ENCODE measurements at regions not wholly inside any gene's neighbourhood (a gene's known extent, or its start where the extent isn't known, plus 50 kb on each side); places are given as distances from the start of the nearest gene placed in this dataset.
"Not testable (repeated sequence)": the region's sequence is repeated elsewhere in the genome, so short reads cannot be mapped to it uniquely, and the experiment has no call there.

DNA sequence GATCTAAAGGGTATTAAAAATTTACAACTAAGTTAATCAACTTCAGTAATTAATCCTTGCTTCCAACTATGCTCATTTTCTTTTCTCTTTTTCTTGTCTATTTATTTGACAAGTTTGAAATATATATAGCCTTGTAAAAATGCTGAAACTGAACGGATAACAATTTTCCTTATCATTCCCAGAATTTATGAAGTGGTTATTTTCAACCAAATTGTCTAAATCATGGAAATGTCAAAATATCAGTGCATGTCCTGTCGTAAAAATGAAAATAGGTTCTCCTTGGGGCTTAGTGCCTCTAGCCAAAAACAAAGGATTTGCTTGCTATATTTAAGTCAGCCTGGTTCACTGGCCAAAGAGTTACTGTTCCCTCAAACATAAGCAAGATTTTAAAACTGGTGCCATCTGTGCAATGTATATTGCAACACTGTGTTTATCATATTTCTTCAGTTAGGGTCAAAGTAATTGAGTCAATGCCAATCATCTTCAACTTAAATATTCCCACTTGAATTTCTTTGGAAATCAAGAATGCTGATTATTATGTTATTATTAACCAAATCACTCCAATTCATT is 798.3 kb downstream of the MAT2B start:
- H3K4me3 ChIP-seq = no peak overlapping the region
- TF ChIP-seq Cebpa-rat (IDR thresholded peaks at IDR 0.05) = no peak

DNA sequence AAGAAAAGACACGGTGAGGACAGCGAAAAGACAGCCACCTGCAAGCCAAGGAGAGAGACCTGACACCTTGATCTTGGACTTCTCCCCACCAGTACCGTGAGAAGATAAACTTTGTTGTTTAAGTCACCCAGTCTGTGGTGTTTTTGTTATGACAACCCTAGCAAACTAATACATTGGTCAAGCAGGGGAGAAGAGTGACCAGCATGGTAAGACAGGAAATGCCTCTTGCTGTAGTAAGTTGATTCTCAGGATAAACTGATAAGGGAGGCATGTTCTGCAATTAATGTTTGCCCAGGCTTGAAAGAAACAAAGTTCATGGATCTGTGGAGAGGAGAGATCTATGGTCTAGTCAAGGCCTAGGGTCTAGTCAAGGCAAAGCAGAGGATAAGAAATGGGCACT is 801.2 kb downstream of the MAT2B start:
- no peak for TF ChIP-seq Cebpa-rat (IDR thresholded peaks at IDR 0.05)
- Histone ChIP-seq H3K4me3 (no peak overlapping the region), H3K9me3 (no peaks in the 10 kb centered on the region), H3K27ac (no peak overlapping the region), H3K4me1 (peaks cover 32% of the 10 kb centered on the region), H3K27me3 (no peaks in the 10 kb centered on the region), H3K36me3 (no peaks in the 10 kb centered on the region), H3K9ac (no peak overlapping the region), H3K4me2 (no peak overlapping the region), H4K20me1 (no peaks in the 10 kb centered on the region)

More for the DNA sequence above, 798.3 kb downstream of the MAT2B start:
- no peaks in the 10 kb centered on the region for H3K9me3 ChIP-seq
- H3K4me1 ChIP-seq = peaks cover 54% of the 10 kb centered on the region
- no peaks in the 10 kb centered on the region for H4K20me1 ChIP-seq
- H3K9ac ChIP-seq = no peak overlapping the region
- H3K36me3 ChIP-seq = no peaks in the 10 kb centered on the region
- no peak overlapping the region for H3K4me2 ChIP-seq
- no peak overlapping the region for H3K27ac ChIP-seq
- no peaks in the 10 kb centered on the region for H3K27me3 ChIP-seq

DNA sequence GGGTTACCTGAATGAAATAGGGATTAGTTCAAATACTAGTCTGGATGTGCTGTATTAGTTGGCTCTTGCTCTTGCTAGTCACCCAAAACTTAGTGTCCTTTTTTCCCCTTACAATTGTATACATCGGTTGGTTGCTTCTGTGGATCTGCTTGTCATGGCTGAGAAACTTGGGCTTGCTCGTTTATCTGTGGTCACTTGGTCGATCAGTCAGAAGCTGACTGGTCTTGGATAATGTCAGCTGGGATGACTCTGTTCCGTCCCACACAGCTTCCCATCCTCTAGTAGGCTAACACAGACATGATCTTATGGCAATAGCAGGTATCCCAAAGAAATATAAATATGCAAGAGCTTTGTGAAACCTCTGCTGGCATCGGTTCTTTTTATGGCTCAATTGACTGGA is 807.4 kb downstream of the MAT2B start:
- Histone ChIP-seq H3K36me3 (no peaks in the 10 kb centered on the region), H3K27me3 (no peaks in the 10 kb centered on the region), H3K4me3 (no peak overlapping the region), H3K4me2 (no peak overlapping the region), H3K27ac (no peak overlapping the region), H3K4me1 (no peaks in the 10 kb centered on the region), H3K9me3 (no peaks in the 10 kb centered on the region), H3K9ac (no peak overlapping the region), H4K20me1 (no peaks in the 10 kb centered on the region)
- no peak for TF ChIP-seq Cebpa-rat (IDR thresholded peaks at IDR 0.05)

DNA sequence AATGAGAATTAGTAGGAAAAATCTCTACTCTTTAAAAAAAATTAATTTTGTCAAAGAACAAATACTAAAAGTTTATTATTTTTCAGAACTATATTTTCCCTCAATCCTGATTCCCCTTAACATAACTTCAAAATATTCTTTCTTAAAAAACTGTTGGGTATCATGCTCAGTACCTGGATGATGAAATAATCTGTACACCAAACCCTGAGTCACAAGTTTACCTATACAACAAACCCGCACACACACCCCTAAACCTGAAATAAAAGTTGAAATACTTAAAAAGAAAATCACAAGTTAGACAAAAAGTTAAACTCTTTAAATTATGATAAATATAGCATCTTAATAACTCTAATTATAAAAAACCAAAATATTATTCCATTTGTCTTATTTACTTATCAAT is 812.3 kb downstream of the MAT2B start:
- Histone ChIP-seq H3K27me3 (no peaks in the 10 kb centered on the region), H3K4me2 (no peak overlapping the region), H3K9ac (no peak overlapping the region), H4K20me1 (no peaks in the 10 kb centered on the region), H3K36me3 (no peaks in the 10 kb centered on the region), H3K9me3 (no peaks in the 10 kb centered on the region), H3K27ac (no peak overlapping the region), H3K4me3 (no peak overlapping the region), H3K4me1 (peaks cover 5% of the 10 kb centered on the region)
- TF ChIP-seq Cebpa-rat (IDR thresholded peaks at IDR 0.05) = no peak

- no peak for TF ChIP-seq Cebpa-rat (IDR thresholded peaks at IDR 0.05)
- H3K4me3 ChIP-seq = no peak overlapping the region
- H3K36me3 ChIP-seq = no peaks in the 10 kb centered on the region
- H3K9ac ChIP-seq = no peak overlapping the region
- no peak overlapping the region for H3K27ac ChIP-seq
- H3K9me3 ChIP-seq = no peaks in the 10 kb centered on the region
- no peak overlapping the region for H3K4me2 ChIP-seq
- peaks cover 5% of the 10 kb centered on the region for H3K4me1 ChIP-seq
- no peaks in the 10 kb centered on the region for H3K27me3 ChIP-seq
- no peaks in the 10 kb centered on the region for H4K20me1 ChIP-seq
These were observed 813.7 kb downstream of the MAT2B start for GRCh38 chr5:164319161-164319560.

DNA sequence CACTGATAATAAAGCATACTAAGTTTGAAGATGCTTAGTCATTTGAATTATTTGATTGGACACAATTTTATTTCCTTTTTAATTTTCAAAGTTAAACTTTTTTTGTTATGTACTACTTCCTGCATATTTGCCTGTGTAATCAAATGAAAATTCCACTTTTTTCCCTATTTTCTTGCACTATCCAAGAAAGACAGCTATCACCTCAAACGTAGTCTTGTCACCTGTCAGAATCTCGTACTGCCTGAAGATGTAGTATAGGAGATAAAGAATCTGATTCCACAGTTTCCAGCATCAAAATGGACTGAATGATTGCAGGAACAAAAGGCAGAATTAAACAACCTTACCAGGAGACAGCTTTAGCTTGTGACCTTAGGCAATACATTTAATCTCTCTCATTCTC is 818.8 kb downstream of the MAT2B start:
- peaks cover 20% of the 10 kb centered on the region for H3K9me3 ChIP-seq
- no peak overlapping the region for H3K4me3 ChIP-seq
- no peaks in the 10 kb centered on the region for H3K27me3 ChIP-seq
- H3K36me3 ChIP-seq = no peaks in the 10 kb centered on the region
- no peak for TF ChIP-seq Cebpa-rat (IDR thresholded peaks at IDR 0.05)
- peaks cover 1% of the 10 kb centered on the region for H3K4me1 ChIP-seq
- H3K4me2 ChIP-seq = no peak overlapping the region
- no peak overlapping the region for H3K9ac ChIP-seq
- H4K20me1 ChIP-seq = no peaks in the 10 kb centered on the region
- no peak overlapping the region for H3K27ac ChIP-seq

GRCh38 chr5:164326219-164326618 is 820.8 kb downstream of the MAT2B start:
- Histone ChIP-seq H3K27me3 (no peaks in the 10 kb centered on the region), H3K4me1 (no peaks in the 10 kb centered on the region), H3K4me2 (no peak overlapping the region), H3K4me3 (no peak overlapping the region), H3K36me3 (no peaks in the 10 kb centered on the region), H3K9ac (no peak overlapping the region), H4K20me1 (no peaks in the 10 kb centered on the region), H3K27ac (no peak overlapping the region), H3K9me3 (peaks cover 20% of the 10 kb centered on the region)
- TF ChIP-seq Cebpa-rat (IDR thresholded peaks at IDR 0.05) = no peak

DNA sequence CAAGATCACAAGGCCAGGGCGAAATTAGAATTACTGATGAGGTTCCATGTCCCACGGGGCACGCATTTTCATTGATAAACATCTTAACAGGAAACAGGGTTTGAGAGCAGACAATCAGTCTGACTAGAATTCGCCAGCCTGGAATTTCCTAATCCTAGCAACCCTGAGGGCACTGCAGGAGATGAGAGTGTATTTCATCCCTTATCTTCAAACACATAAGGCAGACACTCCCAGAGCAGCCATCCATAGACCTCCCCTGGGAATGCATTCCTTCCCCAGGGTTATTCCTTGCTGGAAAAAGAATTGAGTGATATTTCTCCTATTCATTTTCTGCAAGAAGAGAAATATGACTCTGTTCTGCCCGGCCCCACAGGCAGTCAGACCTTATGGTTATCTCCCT is 821.7 kb downstream of the MAT2B start:
- not testable (repeated sequence) for H3K36me3 ChIP-seq, H3K27me3 ChIP-seq, H4K20me1 ChIP-seq

DNA sequence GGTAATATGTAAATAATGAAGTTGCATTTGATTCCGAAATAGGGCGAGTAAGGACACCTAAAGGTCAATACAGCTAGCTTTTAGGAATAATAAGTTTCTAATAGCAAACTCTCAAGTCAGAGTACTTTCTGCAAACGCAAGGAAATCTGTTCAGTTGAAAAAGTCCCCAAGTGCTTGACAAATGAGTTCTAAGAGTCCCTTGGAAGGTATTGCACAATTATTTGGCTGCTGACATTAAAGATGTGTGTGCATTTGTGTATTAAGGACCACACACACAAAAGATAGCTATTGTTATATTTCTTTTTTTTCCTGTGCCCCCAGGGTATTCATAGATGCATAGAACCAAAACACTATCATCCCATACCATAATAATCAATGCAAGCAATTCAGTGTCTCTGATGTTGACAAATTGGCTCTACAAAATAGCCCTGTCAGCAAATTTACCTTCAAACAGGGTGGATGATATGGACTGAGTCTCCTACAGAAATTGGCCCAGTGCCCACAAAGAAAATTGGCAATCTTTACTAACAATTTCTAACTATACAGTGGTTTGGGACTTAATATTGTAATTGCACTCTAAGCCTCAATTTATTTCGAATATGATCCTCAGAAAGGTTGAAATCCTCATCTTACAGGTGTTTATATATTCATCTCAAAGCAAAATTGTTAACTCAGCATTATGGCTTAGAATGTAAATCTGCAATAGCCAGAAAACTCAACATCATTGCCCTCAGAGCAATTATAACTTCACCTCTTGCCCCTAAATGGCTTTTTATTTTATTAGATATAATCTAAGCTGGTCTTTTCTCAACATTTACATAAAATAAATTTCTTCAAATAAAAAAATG is 827.2 kb downstream of the MAT2B start:
- H3K4me2 ChIP-seq = no peak overlapping the region
- no peak; the same call in 1 of the 2 replicates for TF ChIP-seq Cebpa-rat (IDR thresholded peaks at IDR 0.05)
- no peaks in the 10 kb centered on the region for H3K27me3 ChIP-seq
- H3K9me3 ChIP-seq = peaks cover under 1% of the 10 kb centered on the region; the same call in 1 of the 2 replicates
- no peak overlapping the region for H3K9ac ChIP-seq
- no peaks in the 10 kb centered on the region for H3K36me3 ChIP-seq
- H3K4me3 ChIP-seq = no peak overlapping the region
- H3K27ac ChIP-seq = no peak overlapping the region
- H3K4me1 ChIP-seq = no peaks in the 10 kb centered on the region
- no peaks in the 10 kb centered on the region for H4K20me1 ChIP-seq

More for the DNA sequence above, 821.7 kb downstream of the MAT2B start:
- not testable (repeated sequence) for H3K4me1 ChIP-seq, H3K4me2 ChIP-seq, H3K9ac ChIP-seq, H3K4me3 ChIP-seq, H3K27ac ChIP-seq
- H3K9me3 ChIP-seq = peaks cover 20% of the 10 kb centered on the region

DNA sequence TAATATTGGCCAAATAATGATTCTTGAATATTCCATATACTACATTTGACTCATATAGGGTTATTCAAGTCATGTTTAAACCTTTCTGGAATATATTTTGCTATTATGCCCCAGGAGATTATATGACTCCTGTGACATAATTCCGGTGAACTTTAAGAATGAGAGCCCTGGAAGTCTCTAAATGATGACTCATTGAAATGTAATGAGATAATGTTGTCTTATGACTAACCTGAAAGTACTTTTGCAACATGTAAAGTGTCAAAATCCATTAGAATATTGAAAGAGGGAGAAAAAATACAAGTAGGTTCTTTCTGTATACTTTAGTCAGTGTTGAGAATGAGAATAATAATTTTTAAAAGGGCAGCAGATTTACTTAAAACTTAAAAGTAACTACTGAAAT is 830.4 kb downstream of the MAT2B start:
- Histone ChIP-seq H3K9me3 (no peaks in the 10 kb centered on the region), H3K4me3 (no peak overlapping the region), H3K36me3 (no peaks in the 10 kb centered on the region), H3K27me3 (no peaks in the 10 kb centered on the region), H3K9ac (no peak overlapping the region), H3K4me1 (no peaks in the 10 kb centered on the region), H3K4me2 (no peak overlapping the region), H3K27ac (no peak overlapping the region), H4K20me1 (no peaks in the 10 kb centered on the region)
- TF ChIP-seq Cebpa-rat (IDR thresholded peaks at IDR 0.05) = no peak
